HG03159 (cell line): ENCODE measurements at regions not wholly inside any gene's neighbourhood (a gene's known extent, or its start where the extent isn't known, plus 50 kb on each side); places are given as distances from the start of the nearest gene placed in this dataset.
"Not testable (repeated sequence)": the region's sequence is repeated elsewhere in the genome, so short reads cannot be mapped to it uniquely, and the experiment has no call there.

Experiments used
- ATAC-seq: cut with Tn5 transposase; IDR thresholded peaks from one replicate; pipeline ENCODE4 v1.9.1; 2021; ENCODE audit warnings: mild to moderate bottlenecking, moderate library complexity; ENCODE audit not compliant: unreplicated experiment

- no peak for ATAC-seq
Observed at GRCh38 chr4:187387739-187388138, 607.8 kb upstream of the ZFP42 start.

- ATAC-seq = no peak
Observed at GRCh38 chr4:187389420-187389819, 606.2 kb upstream of the ZFP42 start.

GRCh38 chr4:187390646-187391045 is 604.9 kb upstream of the ZFP42 start:
- no peak for ATAC-seq

GRCh38 chr4:187393531-187394344 is 601.8 kb upstream of the ZFP42 start:
- no peak for ATAC-seq

GRCh38 chr4:187396106-187396505 is 599.5 kb upstream of the ZFP42 start:
- ATAC-seq = no peak

- not testable (repeated sequence) for ATAC-seq
Observed at GRCh38 chr4:187408447-187408846, 587.1 kb upstream of the ZFP42 start.

GRCh38 chr4:187413564-187414358 is 581.8 kb upstream of the ZFP42 start:
- no peak for ATAC-seq

- ATAC-seq = no peak
Observed at GRCh38 chr4:187414716-187415115, 580.9 kb upstream of the ZFP42 start.

- no peak for ATAC-seq
Observed at GRCh38 chr4:187415231-187415630, 580.3 kb upstream of the ZFP42 start.

GRCh38 chr4:187416216-187416615 is 579.4 kb upstream of the ZFP42 start:
- no peak for ATAC-seq

- no peak for ATAC-seq
Observed at GRCh38 chr4:187417721-187418120, 577.9 kb upstream of the ZFP42 start.

- ATAC-seq = no peak
Observed at GRCh38 chr4:187422655-187423054, 572.9 kb upstream of the ZFP42 start.

- ATAC-seq = no peak
Observed at GRCh38 chr4:187424636-187425035, 570.9 kb upstream of the ZFP42 start.

- no peak for ATAC-seq
Observed at GRCh38 chr4:187426511-187426910, 569.1 kb upstream of the ZFP42 start.

GRCh38 chr4:187432310-187432709 is 563.3 kb upstream of the ZFP42 start:
- ATAC-seq = no peak

GRCh38 chr4:187433141-187433540 is 562.4 kb upstream of the ZFP42 start:
- no peak for ATAC-seq

- no peak for ATAC-seq
Observed at GRCh38 chr4:187436251-187436650, 559.3 kb upstream of the ZFP42 start.

GRCh38 chr4:187444061-187444460 is 551.5 kb upstream of the ZFP42 start:
- ATAC-seq = no peak

- no peak for ATAC-seq
Observed at GRCh38 chr4:187449702-187450101, 545.9 kb upstream of the ZFP42 start.

- ATAC-seq = no peak
Observed at GRCh38 chr4:187451776-187452175, 543.8 kb upstream of the ZFP42 start.

- ATAC-seq = no peak
Observed at GRCh38 chr4:187460016-187460415, 535.6 kb upstream of the ZFP42 start.

GRCh38 chr4:187464573-187464972 is 531.0 kb upstream of the ZFP42 start:
- ATAC-seq = no peak
